HEK293T (cell line): ENCODE measurements at regions not wholly inside any gene's neighbourhood (a gene's known extent, or its start where the extent isn't known, plus 50 kb on each side); places are given as distances from the start of the nearest gene placed in this dataset.

ENCODE experiments used
- CTCF ChIA-PET: fragments of 350-600 bp; formaldehyde crosslinking; extraction: SDS; loops from one replicate; lab custom pipeline; 2021; ENCODE audit warnings: antibody characterized with exemption, inconsistent platforms; lab: Yijun Ruan, JAX
- POLR2A ChIA-PET: fragments of 350-600 bp; formaldehyde crosslinking; extraction: SDS; loops from one replicate; lab custom pipeline; 2020; ENCODE audit warnings: antibody characterized with exemption, inconsistent platforms; lab: Yijun Ruan, JAX
- DNase-seq: peaks from one replicate; pipeline ENCODE4 v3.0.0; 2012; ENCODE audit warnings: mixed read lengths; ENCODE audit errors: extremely low spot score
- ARNT ChIP-seq: fragments of 450-650 bp; IDR thresholded peaks from 2 replicates; pipeline ENCODE4 v1.6.1; 2017; ENCODE audit warnings: mild to moderate bottlenecking
- BHLHE40 ChIP-seq: fragments of 450-650 bp; IDR thresholded peaks from 2 replicates; pipeline ENCODE4 v1.6.1; 2016; ENCODE audit warnings: mild to moderate bottlenecking, moderate library complexity, borderline replicate concordance
- CTBP1 ChIP-seq: fragments of 450-650 bp; IDR thresholded peaks from 2 replicates; pipeline ENCODE4 v1.6.1; 2016; ENCODE audit warnings: borderline replicate concordance
- ELF4 ChIP-seq: fragments of 450-650 bp; IDR thresholded peaks from 2 replicates; pipeline ENCODE4 v1.6.1; 2017; ENCODE audit warnings: antibody characterized with exemption
- FOXA1 ChIP-seq: fragments of 450-650 bp; IDR thresholded peaks from 2 replicates; pipeline ENCODE4 v1.6.1; 2016; ENCODE audit warnings: mild to moderate bottlenecking
- FOXK2 ChIP-seq: fragments of 450-650 bp; IDR thresholded peaks from 2 replicates; pipeline ENCODE4 v1.6.1; 2016; ENCODE audit warnings: mild to moderate bottlenecking
- FOXM1 ChIP-seq: fragments of 450-650 bp; IDR thresholded peaks from 2 replicates; pipeline ENCODE4 v1.6.1; 2017; ENCODE audit warnings: mild to moderate bottlenecking, borderline replicate concordance
- HDGF ChIP-seq: fragments of 450-650 bp; IDR thresholded peaks from 2 replicates; pipeline ENCODE4 v1.6.1; 2017; ENCODE audit warnings: antibody characterized with exemption, borderline replicate concordance
- L3MBTL2 ChIP-seq: fragments of 450-650 bp; conservative IDR thresholded peaks from 2 replicates; pipeline ENCODE4 v1.6.1; 2016; ENCODE audit warnings: mild to moderate bottlenecking
- LEF1 ChIP-seq: fragments of 450-650 bp; IDR thresholded peaks from 2 replicates; pipeline ENCODE4 v1.6.1; 2017; ENCODE audit warnings: mild to moderate bottlenecking, borderline replicate concordance
- NFRKB ChIP-seq: fragments of 450-650 bp; IDR thresholded peaks from 2 replicates; pipeline ENCODE4 v1.6.1; 2016; ENCODE audit warnings: mild to moderate bottlenecking, moderate library complexity
- SP1 ChIP-seq: fragments of 450-650 bp; IDR thresholded peaks from 2 replicates; pipeline ENCODE4 v1.6.1; 2017
- SUZ12 ChIP-seq: fragments of 450-650 bp; IDR thresholded peaks from 2 replicates; pipeline ENCODE4 v1.6.1; 2016; ENCODE audit warnings: mild to moderate bottlenecking
- TARDBP ChIP-seq: fragments of 450-650 bp; IDR thresholded peaks from 2 replicates; pipeline ENCODE4 v1.6.1; 2016
- ZNF384 ChIP-seq: fragments of 450-650 bp; IDR thresholded peaks from 2 replicates; pipeline ENCODE4 v1.6.1; 2016
- TF ChIP-seq, protein P1 (sequence below): fragments of 450-650 bp; IDR thresholded peaks from 2 replicates; pipeline ENCODE4 v1.6.1; 2016

DNA sequence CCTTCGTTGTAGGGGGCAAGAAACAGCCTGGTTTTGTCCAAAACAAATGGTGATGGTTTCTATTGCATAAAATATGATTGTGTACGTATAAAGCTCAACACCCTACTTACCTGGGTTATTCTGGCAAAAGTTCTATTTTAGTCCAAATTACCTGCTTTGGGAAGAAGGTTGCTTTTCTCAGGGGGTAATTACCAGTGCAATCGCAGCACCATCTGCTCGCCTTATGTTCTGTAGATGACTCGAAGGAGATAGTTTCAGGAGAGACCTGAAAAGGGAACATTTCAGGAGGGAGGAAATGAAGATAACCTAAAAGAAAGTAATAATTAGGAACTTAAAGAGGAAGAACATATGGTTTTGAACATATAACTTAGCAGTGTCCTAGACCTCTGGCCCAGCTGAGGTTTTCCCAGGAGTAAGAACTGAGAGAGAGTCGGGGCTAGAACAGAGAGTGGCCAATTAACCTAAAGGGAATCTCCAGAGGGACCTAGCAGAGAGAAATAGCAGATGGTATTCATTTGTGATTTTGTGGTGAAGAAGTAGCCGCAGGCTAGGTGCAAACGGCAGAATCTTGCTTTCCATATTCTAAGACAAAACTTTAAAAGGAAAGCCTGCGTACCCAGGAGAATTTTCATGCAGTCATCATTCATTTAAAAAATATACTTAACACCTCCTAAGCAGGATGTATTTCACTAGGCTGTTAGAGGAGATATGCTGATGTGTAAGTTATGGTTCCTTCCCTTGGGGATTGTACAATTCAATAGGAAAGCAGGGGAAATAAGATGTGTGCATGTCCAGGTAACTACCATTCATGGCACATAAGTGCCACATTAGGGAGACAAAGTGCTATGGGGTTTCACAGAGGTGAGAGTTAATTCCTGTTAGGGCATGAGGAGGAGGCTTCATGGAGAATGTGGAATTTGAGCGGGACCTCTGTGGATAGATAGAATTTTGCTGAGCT is 113.0 kb upstream of the SLC10A2 start:
- no peak for DNase-seq
- no peak for TF ChIP-seq BHLHE40
- no peak for TF ChIP-seq HDGF
- TF ChIP-seq SUZ12 = no peak
- TF ChIP-seq FOXM1 = no peak
- no peak for TF ChIP-seq FOXK2
- TF ChIP-seq FOXA1 = no peak
- TF ChIP-seq, protein P1, sequence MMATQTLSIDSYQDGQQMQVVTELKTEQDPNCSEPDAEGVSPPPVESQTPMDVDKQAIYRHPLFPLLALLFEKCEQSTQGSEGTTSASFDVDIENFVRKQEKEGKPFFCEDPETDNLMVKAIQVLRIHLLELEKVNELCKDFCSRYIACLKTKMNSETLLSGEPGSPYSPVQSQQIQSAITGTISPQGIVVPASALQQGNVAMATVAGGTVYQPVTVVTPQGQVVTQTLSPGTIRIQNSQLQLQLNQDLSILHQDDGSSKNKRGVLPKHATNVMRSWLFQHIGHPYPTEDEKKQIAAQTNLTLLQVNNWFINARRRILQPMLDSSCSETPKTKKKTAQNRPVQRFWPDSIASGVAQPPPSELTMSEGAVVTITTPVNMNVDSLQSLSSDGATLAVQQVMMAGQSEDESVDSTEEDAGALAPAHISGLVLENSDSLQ = no peak
- no peak for TF ChIP-seq ZNF384
- TF ChIP-seq ARNT = no peak
- no peak for TF ChIP-seq LEF1
- TF ChIP-seq NFRKB = no peak
- TF ChIP-seq L3MBTL2 = no peak
- no peak for TF ChIP-seq ELF4
- TF ChIP-seq SP1 = no peak
- no peak for TF ChIP-seq TARDBP
- no peak for TF ChIP-seq CTBP1
- CTCF ChIA-PET = no interaction called here
- POLR2A ChIA-PET = no interaction called here

DNA sequence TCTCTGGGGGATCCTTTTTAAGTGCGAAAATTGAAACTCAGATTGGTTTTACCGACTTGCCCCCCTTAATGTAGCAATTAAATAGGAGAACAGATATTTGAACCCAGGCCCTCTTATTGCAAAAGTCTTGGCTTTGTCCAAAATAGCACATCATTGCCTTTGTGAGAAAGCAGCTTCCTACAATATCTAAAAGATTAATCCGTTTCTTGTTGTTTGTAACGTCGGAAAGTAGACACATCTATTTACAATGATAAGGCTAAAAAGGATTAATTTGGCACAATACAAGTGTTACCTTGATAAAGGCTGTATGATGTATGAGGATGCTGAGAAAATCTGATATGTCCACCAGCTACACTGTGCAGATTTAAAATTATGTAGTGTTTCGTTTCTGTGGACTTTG is 108.7 kb upstream of the SLC10A2 start:
- POLR2A ChIA-PET = no interaction called here
- no peak for DNase-seq
- TF ChIP-seq ARNT = no peak
- no peak for TF ChIP-seq NFRKB
- TF ChIP-seq, protein P1 = no peak
- TF ChIP-seq TARDBP = no peak
- TF ChIP-seq FOXK2 = no peak
- no peak for TF ChIP-seq LEF1
- no peak for TF ChIP-seq CTBP1
- no peak for TF ChIP-seq HDGF
- TF ChIP-seq SUZ12 = no peak
- no peak for TF ChIP-seq FOXM1
- no peak for TF ChIP-seq ZNF384
- CTCF ChIA-PET = no interaction called here

DNA sequence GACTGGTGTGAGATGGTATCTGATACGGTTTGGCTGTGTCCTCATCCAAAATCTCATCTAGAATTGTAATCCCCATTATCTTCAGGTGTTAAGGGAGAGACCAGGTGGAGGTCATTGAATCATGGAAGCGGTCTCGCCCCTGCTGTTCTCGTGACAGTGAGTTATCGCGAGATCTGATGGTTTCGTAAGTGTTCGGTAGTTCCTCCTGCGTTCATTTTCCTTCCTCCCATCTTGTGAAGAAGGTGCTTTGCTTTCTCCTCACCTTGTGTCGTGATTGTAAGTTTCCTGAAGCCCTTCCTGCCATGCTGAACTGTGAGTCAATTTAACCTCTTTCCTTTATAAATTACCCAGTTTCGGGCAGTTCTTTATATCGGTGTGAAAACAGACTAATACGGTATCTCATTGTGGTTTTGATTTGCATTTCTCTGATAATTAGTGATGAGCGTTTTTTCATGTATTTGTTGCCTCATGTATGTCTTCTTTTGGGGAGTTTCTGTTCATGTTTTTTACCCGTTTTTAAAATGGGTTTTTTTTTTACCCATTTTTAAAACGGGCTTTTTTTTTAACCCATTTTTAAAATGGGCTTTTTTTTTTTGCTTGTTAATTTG is 102.8 kb upstream of the SLC10A2 start:
- TF ChIP-seq ARNT = no peak
- TF ChIP-seq SP1 = no peak
- TF ChIP-seq, protein P1 = no peak
- TF ChIP-seq ZNF384 = no peak
- TF ChIP-seq HDGF = no peak
- no peak for TF ChIP-seq TARDBP
- no peak for TF ChIP-seq NFRKB
- no peak for TF ChIP-seq FOXA1
- no peak for DNase-seq
- ChIA-PET CTCF (no interaction called here), POLR2A (no interaction called here)

DNA sequence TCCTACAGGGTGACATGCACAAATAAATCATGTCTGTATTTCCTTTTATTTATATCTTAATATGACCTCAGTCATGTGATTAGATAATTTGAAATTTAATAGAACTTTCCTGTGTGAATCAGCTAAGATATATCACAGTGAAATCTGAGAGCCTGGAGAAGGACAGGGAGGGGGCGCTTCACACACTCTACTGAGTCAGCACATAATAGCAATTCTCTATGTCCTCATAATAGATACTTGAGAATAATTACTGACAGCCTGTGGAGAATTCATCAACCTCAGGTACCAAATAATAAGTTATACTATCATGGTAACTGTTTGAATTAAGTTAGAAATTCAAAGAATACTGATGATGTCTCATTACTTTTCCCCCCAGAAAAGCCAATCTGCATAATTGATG is 98.0 kb upstream of the SLC10A2 start:
- DNase-seq = no peak
- TF ChIP-seq ARNT (no peak), ELF4 (no peak), FOXA1 (no peak), FOXM1 (no peak), ZNF384 (no peak), HDGF (no peak), BHLHE40 (no peak), TARDBP (no peak), NFRKB (no peak)
- ChIA-PET POLR2A (no interaction called here), CTCF (no interaction called here)

DNA sequence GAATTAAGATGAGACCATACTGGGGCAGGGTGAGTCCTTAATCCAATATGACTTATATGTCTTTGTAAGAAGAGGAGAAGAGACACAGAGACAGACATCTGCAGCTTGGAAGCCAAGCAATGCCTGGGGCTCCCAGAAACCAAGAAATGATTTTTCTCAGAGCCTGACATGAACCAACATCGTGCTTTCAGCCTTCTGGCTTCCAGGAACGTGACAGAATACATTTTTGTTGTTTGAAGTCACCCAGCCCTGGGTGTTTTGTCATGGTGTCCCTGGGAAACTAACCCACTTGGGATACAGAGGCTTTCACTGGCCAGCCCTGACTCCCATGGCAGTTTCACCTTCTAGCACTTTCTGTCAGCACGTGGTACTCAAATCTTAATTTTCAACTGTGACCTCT is 95.3 kb upstream of the SLC10A2 start:
- DNase-seq = no peak
- no peak for TF ChIP-seq L3MBTL2
- TF ChIP-seq HDGF = no peak
- TF ChIP-seq TARDBP = no peak
- TF ChIP-seq CTBP1 = no peak
- TF ChIP-seq, protein P1 = no peak
- no peak for TF ChIP-seq BHLHE40
- TF ChIP-seq FOXK2 = no peak
- no peak for TF ChIP-seq ARNT
- no peak for TF ChIP-seq FOXM1
- no peak for TF ChIP-seq SP1
- no peak for TF ChIP-seq FOXA1
- TF ChIP-seq LEF1 = no peak
- no peak for TF ChIP-seq SUZ12
- TF ChIP-seq ZNF384 = no peak
- no peak for TF ChIP-seq NFRKB
- CTCF ChIA-PET = no interaction called here
- POLR2A ChIA-PET = no interaction called here
